ENCODE measurements at regions not wholly inside any gene's neighbourhood (a gene's known extent, or its start where the extent isn't known, plus 50 kb on each side); places are given as distances from the start of the nearest gene placed in this dataset.
"Not testable (repeated sequence)": the region's sequence is repeated elsewhere in the genome, so short reads cannot be mapped to it uniquely, and the experiment has no call there.

- Histone ChIP-seq H3K4me3 (no peak overlapping the region), H3K27ac (no peak overlapping the region), H3K4me1 (no peaks in the 10 kb centered on the region), H3K9me3 (no peaks in the 10 kb centered on the region), H3K27me3 (peaks cover 0 to 3% (median 0%) of the 10 kb centered on the region in 7 donors), H3K36me3 (no peaks in the 10 kb centered on the region)
- DNase-seq: no peak
- 78 to 80% methylated on average over 14 of the region's 14 CpGs for WGBS, 2 donors
- no peak for TF ChIP-seq CTCF (IDR thresholded peaks at IDR 0.05)
- intact Hi-C loops (cut with DNase I): no loop called here
- ATAC-seq: no peak
These were observed 106.9 kb upstream of the OR4E1 start for GRCh38 chr14:21780429-21781084.

GRCh38 chr14:21771671-21772070, 98.1 kb upstream of the OR4E1 start:
- DNase-seq: no peak
- Histone ChIP-seq H3K36me3 (no peaks in the 10 kb centered on the region), H3K9me3 (no peaks in the 10 kb centered on the region), H3K4me3 (no peak overlapping the region), H3K4me1 (no peaks in the 10 kb centered on the region), H3K27me3 (peaks cover 0 to 2% (median 0%) of the 10 kb centered on the region in 7 donors), H3K27ac (no peak overlapping the region)
- TF ChIP-seq CTCF (IDR thresholded peaks at IDR 0.05): no peak
- WGBS, 2 donors: 76 to 88% methylated on average over 1 of the region's 1 CpG
- intact Hi-C loops (cut with DNase I): no loop called here
- ATAC-seq: no peak

GRCh38 chr14:21768875-21769257, 95.2 kb upstream of the OR4E1 start:
- Histone ChIP-seq H3K27me3 (no peaks in the 10 kb centered on the region), H3K9me3 (no peaks in the 10 kb centered on the region), H3K4me1 (no peaks in the 10 kb centered on the region), H3K27ac (no peak overlapping the region), H3K36me3 (no peaks in the 10 kb centered on the region), H3K4me3 (no peak overlapping the region)
- ATAC-seq (no peak), DNase-seq (no peak)
- intact Hi-C loops (cut with DNase I): no loop called here
- no peak for TF ChIP-seq CTCF (IDR thresholded peaks at IDR 0.05)
- WGBS, 2 donors: 63 to 72% methylated on average over 2 of the region's 2 CpGs

GRCh38 chr14:21768116-21768874, 94.7 kb upstream of the OR4E1 start:
- ATAC-seq (no peak), DNase-seq (no peak)
- no peaks in the 10 kb centered on the region for H3K36me3 ChIP-seq
- no peak overlapping the region for H3K4me3 ChIP-seq
- H3K27ac ChIP-seq: no peak overlapping the region
- peak in 5 of 9 donors; percentile 3 to 44 (median 22) for TF ChIP-seq CTCF (IDR thresholded peaks at IDR 0.05)
- intact Hi-C loops (cut with DNase I): no loop called here
- no peaks in the 10 kb centered on the region for H3K27me3 ChIP-seq
- 41 to 47% methylated on average over 5 of the region's 5 CpGs for WGBS, 2 donors
- no peaks in the 10 kb centered on the region for H3K4me1 ChIP-seq
- no peaks in the 10 kb centered on the region for H3K9me3 ChIP-seq

- WGBS, 2 donors: 61 to 65% methylated on average over 6 of the region's 6 CpGs
- H3K27ac ChIP-seq; H3K36me3 ChIP-seq; H3K4me1 ChIP-seq; H3K4me3 ChIP-seq; intact Hi-C loops (cut with DNase I); H3K27me3 ChIP-seq; ATAC-seq; H3K9me3 ChIP-seq; DNase-seq: not testable (repeated sequence)
These were observed 86.7 kb upstream of the OR4E1 start for GRCh38 chr14:21760360-21760759.
